ENCODE measurements at regions not wholly inside any gene's neighbourhood (a gene's known extent, or its start where the extent isn't known, plus 50 kb on each side); places are given as distances from the start of the nearest gene placed in this dataset.

GRCh38 chr9:106677374-106677773 is 185.6 kb upstream of the ZNF462 start:
- Histone ChIP-seq H3K4me1 (ENCODE audit: control insufficient read depth, extremely low read depth, insufficient read depth, low read length) (no peaks in the 10 kb centered on the region), H4K20me1 (replicated peaks; ENCODE audit: control insufficient read depth, extremely low read depth, insufficient read depth, low read length) (no peaks in the 10 kb centered on the region), H2AFZ (ENCODE audit: low read depth, low read length) (no peak overlapping the region), H3K79me2 (ENCODE audit: control insufficient read depth, insufficient read depth, low read length) (no peaks in the 10 kb centered on the region), H3K9me3 (replicated peaks; ENCODE audit: control insufficient read depth, insufficient read depth, low read length) (no peaks in the 10 kb centered on the region), H3K9ac (replicated peaks; ENCODE audit: extremely low read depth, insufficient read depth, low read length) (no peak overlapping the region), H3K4me2 (ENCODE audit: insufficient read depth, low read length) (no peak overlapping the region), H3K36me3 (ENCODE audit: control insufficient read depth in 2 of 2, extremely low read depth in 1 of 2, insufficient read depth in 2 of 2, low read length in 2 of 2) (no peaks in the 10 kb centered on the region), H3K9me1 (replicated peaks; ENCODE audit: control insufficient read depth, extremely low read depth, insufficient read depth, low read length) (no peaks in the 10 kb centered on the region), H3K4me3 (replicated peaks in 1 of 3; ENCODE audit: insufficient read depth in 1 of 3, low read depth in 1 of 3, low read length in 3 of 3) (no peak overlapping the region), H3K27me3 (ENCODE audit: control insufficient read depth in 2 of 2, insufficient read depth in 2 of 2, low read length in 2 of 2) (no peaks in the 10 kb centered on the region), H3K27ac (ENCODE audit: insufficient read depth, low read depth, low read length) (no peak overlapping the region)
- ChIA-PET CTCF (no interaction called here), POLR2A (no interaction called here)
- TF ChIP-seq GATA2 (IDR thresholded peaks at IDR 0.05; ENCODE audit: insufficient read depth, insufficient read length, low read depth, low read length) (no peak), MYC (IDR thresholded peaks at IDR 0.05; ENCODE audit: low read depth, low read length) (no peak), JUN (IDR thresholded peaks at IDR 0.05; ENCODE audit: borderline replicate concordance, insufficient read depth, insufficient read length, low read depth) (no peak), POLR2AphosphoS5 (IDR thresholded peaks at IDR 0.05; ENCODE audit: insufficient read depth, low read depth, low read length) (no peak), POLR2A (IDR thresholded peaks at IDR 0.05; ENCODE audit: low read depth, low read length) (no peak), EZH2 (IDR thresholded peaks at IDR 0.05; ENCODE audit: borderline replicate concordance, low read depth, low read length, severe bottlenecking) (no peak), FOS (IDR thresholded peaks at IDR 0.05; ENCODE audit: borderline replicate concordance, insufficient read depth, low read length) (no peak)
- TF ChIP-seq, protein P1, sequence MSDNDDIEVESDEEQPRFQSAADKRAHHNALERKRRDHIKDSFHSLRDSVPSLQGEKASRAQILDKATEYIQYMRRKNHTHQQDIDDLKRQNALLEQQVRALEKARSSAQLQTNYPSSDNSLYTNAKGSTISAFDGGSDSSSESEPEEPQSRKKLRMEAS (IDR thresholded peaks at IDR 0.05; ENCODE audit: insufficient read depth, insufficient read length): no peak
- TF ChIP-seq, protein P2, sequence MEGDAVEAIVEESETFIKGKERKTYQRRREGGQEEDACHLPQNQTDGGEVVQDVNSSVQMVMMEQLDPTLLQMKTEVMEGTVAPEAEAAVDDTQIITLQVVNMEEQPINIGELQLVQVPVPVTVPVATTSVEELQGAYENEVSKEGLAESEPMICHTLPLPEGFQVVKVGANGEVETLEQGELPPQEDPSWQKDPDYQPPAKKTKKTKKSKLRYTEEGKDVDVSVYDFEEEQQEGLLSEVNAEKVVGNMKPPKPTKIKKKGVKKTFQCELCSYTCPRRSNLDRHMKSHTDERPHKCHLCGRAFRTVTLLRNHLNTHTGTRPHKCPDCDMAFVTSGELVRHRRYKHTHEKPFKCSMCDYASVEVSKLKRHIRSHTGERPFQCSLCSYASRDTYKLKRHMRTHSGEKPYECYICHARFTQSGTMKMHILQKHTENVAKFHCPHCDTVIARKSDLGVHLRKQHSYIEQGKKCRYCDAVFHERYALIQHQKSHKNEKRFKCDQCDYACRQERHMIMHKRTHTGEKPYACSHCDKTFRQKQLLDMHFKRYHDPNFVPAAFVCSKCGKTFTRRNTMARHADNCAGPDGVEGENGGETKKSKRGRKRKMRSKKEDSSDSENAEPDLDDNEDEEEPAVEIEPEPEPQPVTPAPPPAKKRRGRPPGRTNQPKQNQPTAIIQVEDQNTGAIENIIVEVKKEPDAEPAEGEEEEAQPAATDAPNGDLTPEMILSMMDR (IDR thresholded peaks at IDR 0.05; ENCODE audit: extremely low read depth in 1 of 2, insufficient read depth in 1 of 2, low read depth in 1 of 2, low read length in 2 of 2): no peak
- dilution Hi-C loops (cut with MboI; ENCODE audit: extremely low pct_ligation_motif_present, low sequenced_read_pairs) (no loop called here), intact Hi-C loops (cut with micrococcal nuclease) (no loop called here)
- BruUV-seq (replicated peaks): no TSS peak
- FAIRE-seq: no peak
- DNase-seq (ENCODE audit: low read depth, low spot score): no peak
